CD14-positive monocyte (primary cell): ENCODE measurements at regions not wholly inside any gene's neighbourhood (a gene's known extent, or its start where the extent isn't known, plus 50 kb on each side); places are given as distances from the start of the nearest gene placed in this dataset.

ENCODE experiments used
- DNase-seq, 3 donors: peaks; one replicate each; pipeline ENCODE4 v3.0.0-alpha.2; 2011 to 2022
- H2AFZ ChIP-seq: 2 replicates; pipeline ENCODE4 v1.6.0; 2012; ENCODE audit warnings: mild to moderate bottlenecking, low read depth, low read length, inconsistent platforms; ENCODE audit not compliant: insufficient read depth, poor library complexity, severe bottlenecking
- H3K27ac ChIP-seq, 2 donors: 1 replicate in 1 of 2; 2 replicates in 1 of 2; pipeline ENCODE4 v1.5.1; 2012 to 2013; ENCODE audit warnings: low read length in 2 of 2, control low read depth in 1 of 2, inconsistent platforms in 1 of 2, low read depth in 1 of 2, mild to moderate bottlenecking in 1 of 2
- H3K27me3 ChIP-seq, 2 donors: one replicate each; pipeline versions ENCODE4 v1.6.0 to v1.6.1; 2011 to 2013; ENCODE audit warnings: low read length in 2 of 2; ENCODE audit not compliant: control insufficient read depth in 2 of 2, insufficient read depth in 2 of 2
- H3K36me3 ChIP-seq, 2 donors: replicated peaks in 1 of 2; 1 replicate in 1 of 2; 2 replicates in 1 of 2; pipeline versions ENCODE4 v1.5.1 to v1.6.1; 2012 to 2013; ENCODE audit warnings: low read length in 2 of 2, control low read depth in 1 of 2, inconsistent platforms in 1 of 2, mild to moderate bottlenecking in 1 of 2; ENCODE audit not compliant: insufficient read depth in 2 of 2, control insufficient read depth in 1 of 2
- H3K4me1 ChIP-seq, 2 donors: 1 replicate in 1 of 2; 2 replicates in 1 of 2; pipeline versions ENCODE4 v1.5.1 to v1.6.1; 2012 to 2013; ENCODE audit warnings: low read length in 2 of 2, control low read depth in 1 of 2, inconsistent platforms in 1 of 2, mild to moderate bottlenecking in 1 of 2, moderate library complexity in 1 of 2; ENCODE audit not compliant: insufficient read depth in 2 of 2, control insufficient read depth in 1 of 2
- H3K4me2 ChIP-seq: replicated peaks from 2 replicates; pipeline ENCODE3; 2012; ENCODE audit warnings: low read length, moderate library complexity, mild to moderate bottlenecking; ENCODE audit not compliant: poor library complexity, severe bottlenecking; ENCODE audit errors: extremely low read depth
- H3K4me3 ChIP-seq, 3 experiments: fragments of 200-600 bp in 1 of 3; sonication (generic) in 1 of 3; replicated peaks in 1 of 3; 1 replicate in 2 of 3; 2 replicates in 1 of 3; pipeline ENCODE4 v1.5.1; 2011 to 2013; ENCODE audit warnings: low read length in 3 of 3, mild to moderate bottlenecking in 3 of 3, control low read depth in 2 of 3, low read depth in 2 of 3, inconsistent platforms in 1 of 3, moderate library complexity in 1 of 3
- H3K79me2 ChIP-seq: 2 replicates; pipeline ENCODE4 v1.6.0; 2012; ENCODE audit warnings: mild to moderate bottlenecking, control low read depth, inconsistent platforms, low read length, moderate library complexity; ENCODE audit not compliant: insufficient read depth
- H3K9ac ChIP-seq: 2 replicates; pipeline ENCODE4 v1.6.0; 2017; ENCODE audit warnings: low read length, mild to moderate bottlenecking; ENCODE audit not compliant: insufficient read depth, poor library complexity, severe bottlenecking
- H3K9me3 ChIP-seq, 2 donors: replicated peaks in 1 of 2; 1 replicate in 1 of 2; 2 replicates in 1 of 2; pipeline versions ENCODE4 v1.5.1 to v1.6.1; 2012 to 2013; ENCODE audit warnings: low read length in 2 of 2, control low read depth in 1 of 2; ENCODE audit not compliant: control insufficient read depth in 1 of 2, insufficient read depth in 1 of 2
- H4K20me1 ChIP-seq: 2 replicates; pipeline ENCODE4 v1.6.0; 2012; ENCODE audit warnings: mild to moderate bottlenecking, low read length, control low read depth, moderate library complexity; ENCODE audit not compliant: insufficient read depth
- H3K27ac Mint-ChIP-seq, 7 donors: one replicate each; pipeline ENCODE4 v1.8.0; 2020; ENCODE audit warnings: mild to moderate bottlenecking in 7 of 7, mixed read lengths in 7 of 7, moderate library complexity in 6 of 7, inconsistent platforms in 2 of 7
- H3K27me3 Mint-ChIP-seq, 3 donors: one replicate each; pipeline ENCODE4 v1.8.0; 2021 to 2022; ENCODE audit warnings: low read depth in 3 of 3, mild to moderate bottlenecking in 3 of 3, mixed read lengths in 3 of 3, moderate library complexity in 3 of 3, inconsistent platforms in 1 of 3
- H3K36me3 Mint-ChIP-seq, 2 donors: one replicate each; pipeline ENCODE4 v1.8.0; 2020; ENCODE audit warnings: mixed read lengths in 2 of 2, inconsistent platforms in 1 of 2, mild to moderate bottlenecking in 1 of 2
- H3K4me1 Mint-ChIP-seq: one replicate; pipeline ENCODE4 v1.8.0; 2020; ENCODE audit warnings: mild to moderate bottlenecking, mixed read lengths
- H3K4me3 Mint-ChIP-seq, 2 donors: one replicate each; pipeline ENCODE4 v1.8.0; 2020; ENCODE audit warnings: mild to moderate bottlenecking in 2 of 2, mixed read lengths in 2 of 2, moderate library complexity in 1 of 2
- H3K9me3 Mint-ChIP-seq, 7 donors: one replicate each; pipeline ENCODE4 v1.8.0; 2020 to 2022; ENCODE audit warnings: mixed read lengths in 7 of 7, mild to moderate bottlenecking in 6 of 7, moderate library complexity in 6 of 7, inconsistent platforms in 2 of 7
- WGBS: methylation state at CpG from one replicate; pipeline ENCODE4 v1.1.5; 2013; ENCODE audit warnings: missing lambda C conversion rate; ENCODE audit not compliant: insufficient coverage; 5-methylcytosine and 5-hydroxymethylcytosine counted together
- intact Hi-C, 2 donors: fragments of 100-400 bp; cut with micrococcal nuclease; formaldehyde crosslinking; loops; one replicate each; pipeline versions ENCODE4 v1.15.0 to v1.15.1; 2023
- TF ChIP-seq, protein P1 (sequence below): fragments of 200-600 bp; IDR thresholded peaks from one replicate; pipeline ENCODE4 v1.8.0; 2022; ENCODE audit warnings: antibody characterized with exemption, mild to moderate bottlenecking

GRCh38 chr3:139213936-139214335, 129.9 kb upstream of the MRPS22 start:
- no peaks in the 10 kb centered on the region for H3K36me3 ChIP-seq
- no peak overlapping the region for H3K4me2 ChIP-seq
- WGBS: 72% methylated on average over 5 of the region's 5 CpGs
- Mint-ChIP-seq H3K27ac (no peak overlapping the region), H3K4me1 (no peaks in the 10 kb centered on the region), H3K36me3 (no peaks in the 10 kb centered on the region), H3K9me3 (peaks cover 0 to 4% (median 0%) of the 10 kb centered on the region in 7 donors), H3K27me3 (peaks cover 2 to 5% (median 2%) of the 10 kb centered on the region in 3 donors), H3K4me3 (no peak overlapping the region)
- intact Hi-C loops: no loop called here
- H3K27ac ChIP-seq: no peak overlapping the region
- no peak overlapping the region for H2AFZ ChIP-seq
- H3K4me1 ChIP-seq: no peaks in the 10 kb centered on the region
- H3K9ac ChIP-seq: no peak overlapping the region
- H3K4me3 ChIP-seq: no peak overlapping the region
- H4K20me1 ChIP-seq: no peaks in the 10 kb centered on the region
- DNase-seq: no peak
- H3K9me3 ChIP-seq: no peaks in the 10 kb centered on the region
- TF ChIP-seq, protein P1, sequence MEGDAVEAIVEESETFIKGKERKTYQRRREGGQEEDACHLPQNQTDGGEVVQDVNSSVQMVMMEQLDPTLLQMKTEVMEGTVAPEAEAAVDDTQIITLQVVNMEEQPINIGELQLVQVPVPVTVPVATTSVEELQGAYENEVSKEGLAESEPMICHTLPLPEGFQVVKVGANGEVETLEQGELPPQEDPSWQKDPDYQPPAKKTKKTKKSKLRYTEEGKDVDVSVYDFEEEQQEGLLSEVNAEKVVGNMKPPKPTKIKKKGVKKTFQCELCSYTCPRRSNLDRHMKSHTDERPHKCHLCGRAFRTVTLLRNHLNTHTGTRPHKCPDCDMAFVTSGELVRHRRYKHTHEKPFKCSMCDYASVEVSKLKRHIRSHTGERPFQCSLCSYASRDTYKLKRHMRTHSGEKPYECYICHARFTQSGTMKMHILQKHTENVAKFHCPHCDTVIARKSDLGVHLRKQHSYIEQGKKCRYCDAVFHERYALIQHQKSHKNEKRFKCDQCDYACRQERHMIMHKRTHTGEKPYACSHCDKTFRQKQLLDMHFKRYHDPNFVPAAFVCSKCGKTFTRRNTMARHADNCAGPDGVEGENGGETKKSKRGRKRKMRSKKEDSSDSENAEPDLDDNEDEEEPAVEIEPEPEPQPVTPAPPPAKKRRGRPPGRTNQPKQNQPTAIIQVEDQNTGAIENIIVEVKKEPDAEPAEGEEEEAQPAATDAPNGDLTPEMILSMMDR: no peak
- no peaks in the 10 kb centered on the region for H3K79me2 ChIP-seq
- H3K27me3 ChIP-seq: peaks cover 0 to 2% of the 10 kb centered on the region in 2 donors

- Mint-ChIP-seq H3K27ac (no peak overlapping the region), H3K27me3 (peaks cover 2 to 15% (median 3%) of the 10 kb centered on the region in 3 donors), H3K36me3 (no peaks in the 10 kb centered on the region), H3K9me3 (peaks cover 0 to 1% (median 0%) of the 10 kb centered on the region in 7 donors), H3K4me1 (no peaks in the 10 kb centered on the region), H3K4me3 (no peak overlapping the region)
- intact Hi-C loops: no loop called here
- Histone ChIP-seq H3K27ac (no peak overlapping the region), H2AFZ (no peak overlapping the region), H3K27me3 (no peaks in the 10 kb centered on the region), H3K4me1 (no peaks in the 10 kb centered on the region), H3K9ac (no peak overlapping the region), H4K20me1 (no peaks in the 10 kb centered on the region), H3K36me3 (no peaks in the 10 kb centered on the region), H3K9me3 (no peaks in the 10 kb centered on the region), H3K79me2 (no peaks in the 10 kb centered on the region), H3K4me3 (no peak overlapping the region), H3K4me2 (no peak overlapping the region)
- TF ChIP-seq, protein P1: no peak
- DNase-seq: no peak
These were observed 126.9 kb upstream of the MRPS22 start for GRCh38 chr3:139216958-139217357.
